Effector CD8-positive, alpha-beta T cell (primary cell): ENCODE measurements at regions not wholly inside any gene's neighbourhood (a gene's known extent, or its start where the extent isn't known, plus 50 kb on each side); places are given as distances from the start of the nearest gene placed in this dataset.

Experiments
- DNase-seq: peaks from one replicate; lab custom pipeline; 2025; lab: John Stamatoyannopoulos, UW

GRCh38 chr16:87223656-87224248 is 93.4 kb downstream of the C16orf95 start:
- DNase-seq: no peak

- no peak for DNase-seq
Observed at GRCh38 chr16:87226926-87227295, 90.3 kb downstream of the C16orf95 start.

DNA sequence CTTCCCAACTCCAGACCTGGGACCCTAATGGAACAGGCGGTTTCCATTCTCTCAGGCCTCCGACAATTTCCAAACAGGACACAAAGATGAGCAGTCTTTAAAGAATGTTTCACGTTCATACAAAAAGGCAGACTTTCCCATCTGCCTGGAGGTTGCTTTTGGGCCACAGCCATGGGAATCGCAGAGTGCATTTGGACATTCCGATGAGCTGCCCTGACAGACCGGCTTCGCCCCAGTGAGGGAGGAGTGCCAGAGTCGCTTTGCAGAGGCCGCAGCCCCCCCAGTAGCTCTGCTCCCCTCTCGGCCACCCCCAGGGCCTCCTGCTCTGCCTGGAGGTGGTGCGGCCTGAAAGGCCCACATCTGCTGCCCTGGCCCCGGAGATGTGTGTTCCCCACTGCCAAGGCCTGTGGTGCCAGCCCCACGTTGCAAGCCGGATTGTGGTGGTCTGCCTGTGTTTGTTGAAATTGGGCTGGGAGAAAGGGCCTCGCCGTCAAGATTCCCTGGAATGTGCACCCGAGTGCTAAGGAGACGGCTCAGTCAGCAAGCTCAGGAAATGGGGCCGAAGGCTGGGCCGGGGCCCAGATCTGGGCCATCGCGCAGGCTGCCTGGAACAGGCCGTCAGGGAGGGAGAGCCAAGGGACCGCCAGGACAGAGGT is 89.8 kb downstream of the C16orf95 start:
- no peak for DNase-seq

GRCh38 chr16:87228363-87228762 is 88.8 kb downstream of the C16orf95 start:
- DNase-seq: no peak

GRCh38 chr16:87229230-87230188 is 87.7 kb downstream of the C16orf95 start:
- DNase-seq: no peak

DNA sequence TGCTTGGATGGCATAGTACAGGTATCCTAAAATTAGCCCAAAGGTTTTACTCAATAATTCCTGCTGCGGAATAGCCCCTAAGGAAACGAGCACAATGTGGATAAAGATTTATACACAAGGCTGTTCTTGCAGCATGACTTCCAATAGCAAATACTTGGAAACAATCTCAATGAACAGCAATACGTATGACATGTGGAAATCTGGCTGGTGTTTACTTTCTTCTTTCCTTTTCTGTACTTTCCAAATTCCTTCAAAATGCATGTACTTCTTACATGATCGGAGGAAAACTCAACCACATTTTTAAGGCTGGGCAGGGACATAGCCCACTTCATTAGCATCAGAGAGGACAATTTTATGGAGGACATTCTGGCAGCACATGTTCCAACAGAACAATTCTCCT is 86.6 kb downstream of the C16orf95 start:
- no peak for DNase-seq

DNA sequence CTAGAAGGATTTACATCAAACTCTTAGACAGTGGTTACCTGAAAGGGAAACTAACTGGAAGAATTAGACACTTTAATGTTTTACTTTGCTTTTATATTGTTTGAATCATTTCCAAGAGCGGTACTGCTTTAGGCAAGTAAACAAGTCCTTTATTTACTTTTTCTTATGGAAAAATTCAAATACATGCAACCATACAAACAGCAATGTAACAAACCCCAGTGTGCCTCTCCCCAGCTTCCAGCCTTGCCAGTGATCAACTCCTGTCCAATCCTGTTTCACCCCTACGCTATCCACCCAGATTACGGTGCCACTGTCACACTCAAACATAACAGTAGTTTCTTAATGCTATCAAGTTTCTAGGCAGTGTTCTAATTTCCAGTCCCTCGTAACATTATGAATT is 85.9 kb downstream of the C16orf95 start:
- no peak for DNase-seq

DNA sequence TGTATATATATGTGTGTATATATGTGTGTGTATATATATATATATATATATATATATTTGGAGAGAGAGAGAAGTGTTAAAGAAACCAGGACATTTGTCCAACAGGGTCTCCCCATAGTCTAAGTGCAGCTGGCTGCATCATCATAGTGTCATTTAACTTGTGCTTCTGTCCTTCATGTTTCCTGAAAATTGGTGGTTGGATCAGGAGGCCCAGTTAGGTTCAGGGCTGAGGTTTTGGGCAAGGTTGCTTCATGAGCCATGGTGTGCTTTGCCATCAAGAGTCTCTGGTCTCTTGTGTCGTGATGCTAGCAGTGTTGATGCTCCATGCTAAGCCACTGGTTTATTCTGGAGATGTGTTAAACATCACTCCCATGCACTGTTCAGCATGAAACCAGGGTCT is 85.3 kb downstream of the C16orf95 start:
- DNase-seq: no peak

DNA sequence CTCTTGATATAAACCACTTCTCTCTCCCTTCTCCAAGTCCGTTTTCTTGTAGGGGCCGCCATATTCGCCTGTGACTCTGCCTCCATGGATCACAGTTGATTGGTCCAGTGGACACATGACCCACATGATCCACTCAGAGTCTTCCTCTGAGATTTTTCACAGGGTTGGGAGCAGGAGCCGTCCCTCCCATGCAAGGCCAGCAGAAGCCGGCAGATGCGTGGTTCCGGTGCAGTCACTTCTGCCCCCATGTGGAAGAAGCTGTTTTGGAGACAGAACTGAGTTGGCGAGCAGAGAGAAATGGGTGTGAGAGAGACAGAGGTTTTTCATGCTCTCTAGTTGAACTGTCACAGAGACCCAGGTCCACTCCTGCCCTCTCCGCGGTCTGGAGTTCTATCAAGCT is 83.3 kb downstream of the C16orf95 start:
- DNase-seq: no peak

- no peak for DNase-seq
Observed at GRCh38 chr16:87234601-87235000, 82.6 kb downstream of the C16orf95 start.

DNA sequence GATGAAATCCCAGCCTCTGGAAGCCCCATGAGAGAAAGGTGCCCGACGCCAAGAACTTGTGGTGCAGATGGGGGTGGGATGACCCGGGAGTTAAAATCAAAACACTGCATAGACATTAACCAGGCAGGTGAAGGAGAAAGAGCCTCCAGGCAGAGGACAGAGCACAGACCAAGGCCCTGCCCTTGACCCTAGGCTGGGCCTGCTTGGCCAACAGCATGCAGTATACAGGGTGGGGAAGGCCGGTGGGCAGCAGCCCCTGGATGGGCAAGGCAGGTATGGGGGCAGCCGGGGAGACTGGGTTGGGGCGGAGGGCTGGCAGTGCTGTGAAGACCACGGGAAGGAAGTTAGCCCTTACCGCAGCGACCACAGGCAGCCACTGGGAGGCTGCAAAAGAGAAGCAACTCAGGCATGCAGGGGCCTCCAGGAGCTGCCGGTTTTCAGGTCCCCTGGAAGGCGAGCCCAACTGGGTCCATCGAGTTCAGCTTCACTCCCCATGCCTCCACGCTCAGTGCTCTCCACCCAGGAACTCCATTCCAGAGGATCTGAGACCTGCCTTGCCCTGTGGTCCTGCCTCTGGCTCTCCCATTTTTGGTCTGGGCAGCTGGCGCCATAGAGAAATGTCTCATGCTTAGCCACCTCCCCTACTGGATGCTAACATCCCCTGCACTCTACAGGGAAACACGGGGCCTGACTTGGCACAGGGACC is 81.2 kb downstream of the C16orf95 start:
- no peak for DNase-seq

DNA sequence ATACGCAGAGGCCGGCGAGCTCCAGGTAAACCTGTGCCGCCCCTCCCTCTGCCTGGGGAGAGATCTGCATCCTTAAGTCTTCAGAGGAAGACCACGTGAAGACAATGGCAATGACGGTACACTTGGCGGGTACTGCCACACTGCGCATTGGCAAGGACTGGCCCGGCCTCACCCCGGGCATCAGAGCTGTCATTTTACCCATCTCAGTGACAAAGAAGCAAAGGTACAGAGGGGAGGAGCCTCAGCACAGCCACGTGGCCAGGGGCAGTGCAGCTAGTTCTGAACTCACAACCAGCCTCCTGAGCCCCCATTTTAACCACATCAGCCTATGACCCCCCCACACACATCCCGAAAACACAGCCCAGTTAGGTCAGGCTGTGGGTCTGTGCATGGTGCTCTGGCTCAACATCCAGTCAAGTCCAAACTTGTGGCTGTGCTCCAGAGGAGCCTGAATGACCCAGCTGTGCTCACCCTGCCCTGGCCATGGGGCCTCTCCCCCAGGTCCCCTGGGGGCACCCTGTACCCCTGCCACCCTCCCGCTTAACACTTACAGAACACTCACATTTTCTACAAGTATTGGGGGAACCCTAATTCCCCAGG is 80.6 kb downstream of the C16orf95 start:
- DNase-seq: no peak

- no peak for DNase-seq
Observed at GRCh38 chr16:87238361-87238715, 78.9 kb downstream of the C16orf95 start.

DNA sequence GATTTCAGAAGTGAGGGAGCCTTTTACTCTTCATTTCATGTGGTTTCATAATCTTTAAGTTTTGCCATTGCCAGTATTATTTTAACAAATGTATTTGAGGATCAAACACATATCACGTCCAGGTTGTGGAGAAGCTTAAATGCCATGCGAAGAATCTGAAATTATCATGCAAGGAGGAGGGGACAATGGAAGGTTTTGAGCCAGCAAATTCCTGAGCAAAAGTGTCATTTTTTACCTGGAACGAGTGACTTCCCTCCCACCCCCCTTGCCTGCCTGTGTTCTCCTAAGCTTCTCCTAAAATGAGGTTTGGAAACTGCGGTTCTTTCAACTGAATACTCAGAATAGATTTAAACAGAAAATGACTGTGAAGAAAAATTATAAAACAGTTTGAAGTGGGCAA is 77.6 kb downstream of the C16orf95 start:
- no peak for DNase-seq

DNA sequence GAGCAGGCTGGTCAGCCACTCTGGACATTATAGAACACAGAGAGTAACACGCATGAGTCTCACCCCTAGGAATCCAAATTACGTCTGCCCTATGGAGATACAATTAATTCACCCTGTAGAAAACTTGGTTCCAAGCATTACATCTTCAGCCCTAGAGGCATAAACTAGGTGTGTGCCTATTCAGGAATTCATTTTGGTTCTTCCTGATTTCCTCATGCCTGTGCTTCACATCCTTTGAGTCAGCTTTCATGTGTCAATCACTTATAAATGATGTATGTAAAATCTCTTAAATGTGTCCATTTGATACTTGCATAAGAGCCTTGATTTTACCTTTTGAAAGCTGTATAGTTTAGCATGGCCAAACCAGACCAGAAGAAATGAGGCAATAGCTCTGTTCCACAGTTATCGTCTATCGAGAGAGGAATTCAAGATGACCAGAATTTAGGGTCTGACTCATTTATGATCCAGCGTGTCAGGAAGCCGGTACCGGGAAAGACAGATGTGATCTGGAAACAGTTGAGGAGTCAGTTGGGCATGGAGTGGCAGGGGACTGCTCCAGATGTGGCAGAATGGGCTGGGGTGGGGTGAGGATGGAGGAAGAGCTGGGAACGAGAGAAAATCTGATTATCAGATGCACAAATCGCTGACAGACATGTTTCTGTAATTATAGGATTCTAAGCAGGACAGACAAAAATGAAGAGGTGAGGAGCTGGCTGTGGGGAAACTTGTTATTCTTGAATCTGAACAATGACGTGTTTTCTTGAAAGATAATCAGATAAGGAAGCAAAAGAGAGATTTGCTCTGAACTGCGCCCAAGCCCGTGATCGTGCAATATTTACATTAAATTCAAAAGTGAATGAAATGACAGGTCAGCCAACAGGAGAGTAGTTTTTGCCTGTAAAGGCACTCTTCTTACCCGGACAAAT is 76.7 kb downstream of the C16orf95 start:
- DNase-seq: no peak

DNA sequence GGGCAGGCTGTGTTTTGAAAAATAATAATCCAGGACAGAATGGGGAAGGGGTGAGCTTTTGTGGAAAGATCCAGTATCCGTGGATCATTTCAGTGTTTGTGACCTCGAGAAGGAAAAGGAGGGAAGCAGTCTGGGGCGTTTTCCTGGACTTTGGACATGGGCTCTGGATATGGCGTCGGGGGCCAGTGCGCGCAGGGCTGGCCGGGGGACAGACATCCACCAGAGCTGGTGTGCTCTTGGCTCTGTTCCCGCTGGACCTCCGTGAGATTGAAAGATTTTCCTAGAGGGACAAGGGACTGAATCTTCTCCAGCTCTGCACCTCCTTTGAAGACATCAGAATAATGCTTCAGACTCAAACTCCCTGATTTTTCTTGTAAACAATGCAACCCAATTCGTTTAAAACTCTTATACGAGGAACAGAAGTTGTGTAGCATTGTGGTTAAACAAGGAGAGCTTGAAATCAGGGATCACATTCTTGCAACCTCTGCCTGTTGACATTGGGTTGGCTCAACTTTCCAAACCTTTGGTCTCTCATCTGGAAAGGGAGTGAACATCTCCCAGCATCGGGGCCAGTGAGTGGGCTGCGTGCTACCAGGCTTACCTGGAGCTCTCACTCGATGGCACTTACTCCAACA is 75.9 kb downstream of the C16orf95 start:
- DNase-seq: no peak

DNA sequence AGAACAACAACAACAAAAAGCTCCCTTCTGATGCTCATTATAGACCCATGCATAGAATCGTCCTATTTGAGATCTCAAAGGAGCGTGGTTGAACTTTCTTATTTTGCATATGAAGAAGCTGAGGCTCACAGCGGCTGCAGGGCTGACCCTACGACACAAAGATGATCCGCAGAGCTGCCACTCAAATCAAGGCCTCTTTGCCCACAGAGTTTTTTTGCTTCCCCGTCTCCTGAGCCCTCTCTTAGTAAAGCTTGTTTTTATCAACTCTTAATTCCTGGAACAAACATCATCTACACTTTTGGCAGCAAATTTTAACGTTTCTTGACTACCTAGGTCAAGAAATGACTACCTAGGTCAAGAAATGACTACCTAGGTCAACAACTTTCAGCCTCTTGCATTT is 73.7 kb downstream of the C16orf95 start:
- DNase-seq: no peak

- no peak for DNase-seq
Observed at GRCh38 chr16:87244636-87245197, 72.5 kb downstream of the C16orf95 start.

DNA sequence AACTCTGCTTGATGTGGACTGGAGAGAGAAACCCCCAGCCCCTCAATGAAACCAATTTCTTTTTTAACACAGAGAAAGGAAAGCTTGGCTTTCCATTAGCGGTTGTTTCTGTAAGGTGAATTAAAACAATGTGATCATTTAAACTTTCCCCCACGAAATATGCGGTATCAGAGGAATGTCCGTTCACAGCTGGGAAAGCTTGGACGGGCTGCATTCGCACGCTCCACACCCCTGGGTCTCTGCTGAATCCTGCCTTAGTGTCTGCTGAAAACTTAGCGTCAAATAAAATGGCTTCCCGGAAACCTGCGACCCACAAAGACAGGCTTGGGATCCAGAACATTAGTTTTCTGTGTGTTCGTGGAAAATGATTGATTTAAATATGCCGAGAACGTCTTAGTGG is 71.7 kb downstream of the C16orf95 start:
- no peak for DNase-seq
